SK-N-SH (cell line): ENCODE measurements at regions not wholly inside any gene's neighbourhood (a gene's known extent, or its start where the extent isn't known, plus 50 kb on each side); places are given as distances from the start of the nearest gene placed in this dataset.
A peak's percentile ranks its signal among the peaks of the same experiment; 100 is the strongest.

ENCODE experiments used
- CHD2 ChIP-seq: fragments of 150-350 bp; IDR thresholded peaks from 2 replicates; pipeline ENCODE4 v1.6.1; 2018; ENCODE audit warnings: low read length; ENCODE audit not compliant: partially characterized antibody
- CTCF ChIP-seq: fragments of 200-600 bp; sonication (generic); IDR thresholded peaks from 2 replicates; pipeline ENCODE4 v1.6.1; 2017; ENCODE audit warnings: antibody characterized with exemption, mild to moderate bottlenecking, moderate library complexity
- EP300 ChIP-seq, 2 experiments: IDR thresholded peaks; 2 replicates each; pipeline versions ENCODE4 v1.4.0 to v1.6.1; 2012; ENCODE audit warnings: borderline replicate concordance in 1 of 2, low read depth in 1 of 2, low read length in 1 of 2
- EZH2phosphoT487 ChIP-seq: fragments of 200-600 bp; sonication (generic); IDR thresholded peaks from 2 replicates; pipeline ENCODE4 v1.6.1; 2017; ENCODE audit warnings: low read depth, mixed run types, mild to moderate bottlenecking, antibody characterized with exemption, moderate library complexity, borderline replicate concordance
- IRF3 ChIP-seq: fragments of 150-350 bp; IDR thresholded peaks from 2 replicates; pipeline ENCODE4 v1.6.1; 2016; ENCODE audit warnings: mild to moderate bottlenecking, low read depth, low read length
- MEF2A ChIP-seq: IDR thresholded peaks from 2 replicates; pipeline ENCODE4 v1.4.0; 2012; ENCODE audit warnings: low read depth, borderline replicate concordance
- SIN3A ChIP-seq: IDR thresholded peaks from 2 replicates; pipeline ENCODE4 v1.6.1; 2012; ENCODE audit warnings: low read depth, mild to moderate bottlenecking, low read length, moderate library complexity, borderline replicate concordance
- TEAD4 ChIP-seq: IDR thresholded peaks from 2 replicates; pipeline ENCODE4 v1.4.0; 2012; ENCODE audit warnings: mild to moderate bottlenecking, borderline replicate concordance; ENCODE audit not compliant: insufficient read depth
- YY1 ChIP-seq: IDR thresholded peaks from 2 replicates; pipeline ENCODE4 v1.4.0; 2012; ENCODE audit warnings: low read depth, mild to moderate bottlenecking

- TF ChIP-seq CTCF (no peak), IRF3 (no peak), SIN3A (no peak), EZH2phosphoT487 (no peak), YY1 (no peak), CHD2 (peak; percentile 58), TEAD4 (no peak), EP300 (IDR thresholded peaks at IDR 0.05; ENCODE audit: borderline replicate concordance in 1 of 2, low read depth in 1 of 2, low read length in 1 of 2) (peak in 1 of 2 experiments; percentile 82; a peak in 2 of 4 replicates), MEF2A (no peak)
Observed at GRCh38 chr16:5621826-5622225, 524.2 kb upstream of the EEF2KMT start.
